ENCODE measurements at regions not wholly inside any gene's neighbourhood (a gene's known extent, or its start where the extent isn't known, plus 50 kb on each side); places are given as distances from the start of the nearest gene placed in this dataset.

- no peak for DNase-seq
- H3K4me1 ChIP-seq (ENCODE audit: control insufficient read depth in 2 of 3, insufficient read depth in 2 of 3, low read depth in 1 of 3, low read length in 3 of 3) = no peaks in the 10 kb centered on the region
- no peak for TF ChIP-seq CTCF (IDR thresholded peaks at IDR 0.05; ENCODE audit: borderline replicate concordance, extremely low read depth, insufficient read depth)
- no peak for FAIRE-seq
- no peaks in the 10 kb centered on the region for H3K27me3 ChIP-seq (ENCODE audit: control insufficient read depth, insufficient read depth, low read length)
- H3K9me3 ChIP-seq (ENCODE audit: control insufficient read depth in 2 of 3, insufficient read depth in 1 of 3, low read length in 3 of 3) = peaks cover 0 to 7% (median 3%) of the 10 kb centered on the region in 3 donors
- no peak overlapping the region for H3K4me3 ChIP-seq (ENCODE audit: low read length in 3 of 3)
- H3K27ac ChIP-seq (ENCODE audit: low read depth in 2 of 2, low read length in 2 of 2) = no peak overlapping the region
- no peaks in the 10 kb centered on the region for H3K36me3 ChIP-seq (ENCODE audit: control insufficient read depth in 2 of 3, insufficient read depth in 3 of 3, low read length in 3 of 3)
- intact Hi-C loops (cut with DNase I) = no loop called here
- no peak overlapping the region for H3K9ac ChIP-seq (ENCODE audit: low read length in 3 of 3)
These were observed 683.8 kb upstream of the EEF2KMT start for GRCh38 chr16:5781436-5781835.

GRCh38 chr16:5776876-5777275 is 679.3 kb upstream of the EEF2KMT start:
- Histone ChIP-seq H3K36me3 (ENCODE audit: control insufficient read depth in 2 of 3, insufficient read depth in 3 of 3, low read length in 3 of 3) (no peaks in the 10 kb centered on the region), H3K27me3 (ENCODE audit: control insufficient read depth, insufficient read depth, low read length) (no peaks in the 10 kb centered on the region), H3K9ac (ENCODE audit: low read length in 3 of 3) (no peak overlapping the region), H3K27ac (ENCODE audit: low read depth in 2 of 2, low read length in 2 of 2) (no peak overlapping the region), H3K4me1 (ENCODE audit: control insufficient read depth in 2 of 3, insufficient read depth in 2 of 3, low read depth in 1 of 3, low read length in 3 of 3) (no peaks in the 10 kb centered on the region), H3K4me3 (ENCODE audit: low read length in 3 of 3) (no peak overlapping the region), H3K9me3 (ENCODE audit: control insufficient read depth in 2 of 3, insufficient read depth in 1 of 3, low read length in 3 of 3) (no peaks in the 10 kb centered on the region)
- intact Hi-C loops (cut with DNase I) = no loop called here
- no peak for DNase-seq
- no peak for FAIRE-seq
- no peak for TF ChIP-seq CTCF (IDR thresholded peaks at IDR 0.05; ENCODE audit: borderline replicate concordance, extremely low read depth, insufficient read depth)

- intact Hi-C loops (cut with DNase I) = no loop called here
- H3K4me1 ChIP-seq (ENCODE audit: control insufficient read depth in 2 of 3, insufficient read depth in 2 of 3, low read depth in 1 of 3, low read length in 3 of 3) = no peaks in the 10 kb centered on the region
- no peaks in the 10 kb centered on the region for H3K27me3 ChIP-seq (ENCODE audit: control insufficient read depth, insufficient read depth, low read length)
- H3K4me3 ChIP-seq (ENCODE audit: low read length in 3 of 3) = no peak overlapping the region
- FAIRE-seq (no peak), DNase-seq (no peak)
- H3K36me3 ChIP-seq (ENCODE audit: control insufficient read depth in 2 of 3, insufficient read depth in 3 of 3, low read length in 3 of 3) = no peaks in the 10 kb centered on the region
- H3K9ac ChIP-seq (ENCODE audit: low read length in 3 of 3) = no peak overlapping the region
- no peak overlapping the region for H3K27ac ChIP-seq (ENCODE audit: low read depth in 2 of 2, low read length in 2 of 2)
- no peak for TF ChIP-seq CTCF (IDR thresholded peaks at IDR 0.05; ENCODE audit: borderline replicate concordance, extremely low read depth, insufficient read depth)
- H3K9me3 ChIP-seq (ENCODE audit: control insufficient read depth in 2 of 3, insufficient read depth in 1 of 3, low read length in 3 of 3) = no peaks in the 10 kb centered on the region
These were observed 678.3 kb upstream of the EEF2KMT start for GRCh38 chr16:5775916-5776315.

GRCh38 chr16:5770118-5770517 is 672.5 kb upstream of the EEF2KMT start:
- Histone ChIP-seq H3K27me3 (ENCODE audit: control insufficient read depth, insufficient read depth, low read length) (no peaks in the 10 kb centered on the region), H3K36me3 (ENCODE audit: control insufficient read depth in 2 of 3, insufficient read depth in 3 of 3, low read length in 3 of 3) (no peaks in the 10 kb centered on the region), H3K9ac (ENCODE audit: low read length in 3 of 3) (no peak overlapping the region), H3K9me3 (ENCODE audit: control insufficient read depth in 2 of 3, insufficient read depth in 1 of 3, low read length in 3 of 3) (no peaks in the 10 kb centered on the region), H3K4me1 (ENCODE audit: control insufficient read depth in 2 of 3, insufficient read depth in 2 of 3, low read depth in 1 of 3, low read length in 3 of 3) (no peaks in the 10 kb centered on the region), H3K4me3 (ENCODE audit: low read length in 3 of 3) (no peak overlapping the region), H3K27ac (ENCODE audit: low read depth in 2 of 2, low read length in 2 of 2) (no peak overlapping the region)
- intact Hi-C loops (cut with DNase I) = no loop called here
- no peak for TF ChIP-seq CTCF (IDR thresholded peaks at IDR 0.05; ENCODE audit: borderline replicate concordance, extremely low read depth, insufficient read depth)
- no peak for DNase-seq
- no peak for FAIRE-seq
